GM12878 (cell line): ENCODE measurements at regions not wholly inside any gene's neighbourhood (a gene's known extent, or its start where the extent isn't known, plus 50 kb on each side); places are given as distances from the start of the nearest gene placed in this dataset.

ENCODE experiments used
- ATAC-seq: fragments of 200-7000 bp; cut with Tn5 transposase; 3 replicates; pipeline ENCODE4 v1.9.1; 2020; ENCODE audit warnings: mild to moderate bottlenecking, moderate library complexity
- BruUV-seq: library from RNA; stranded (reverse); fragments of 400-500 nt; replicated peaks from 2 replicates; lab custom pipeline; 2021; lab: Mats Ljungman, UMichigan
- CTCF ChIA-PET: fragments of 300-600 bp; sonication (Branson Sonifier 250); formaldehyde crosslinking; extraction: SDS; loops from one replicate; lab custom pipeline; 2021; ENCODE audit warnings: inconsistent platforms; lab: Yijun Ruan, JAX
- POLR2A ChIA-PET: fragments of 350-600 bp; formaldehyde crosslinking; extraction: SDS; loops from one replicate; lab custom pipeline; 2021; ENCODE audit warnings: inconsistent platforms; lab: Charles Lee
- RAD21 ChIA-PET: fragments of 300-600 bp; sonication (Branson Sonifier 250); formaldehyde crosslinking; loops from one replicate; lab custom pipeline; 2023; ENCODE audit warnings: antibody characterized with exemption; ENCODE audit not compliant: unreplicated experiment; lab: Charles Lee
- SMC1A ChIA-PET: fragments of 300-600 bp; sonication (Branson Sonifier 250); formaldehyde crosslinking; loops from one replicate; lab custom pipeline; 2023; ENCODE audit not compliant: unreplicated experiment, uncharacterized antibody; lab: Charles Lee
- DNase-seq: peaks from one replicate; pipeline ENCODE4 v3.0.0-alpha.2; 2011; ENCODE audit warnings: low read depth, low spot score
- FAIRE-seq: peaks from 3 replicates; lab custom pipeline; 2011; peaks lifted over from hg19 to GRCh38; lab: Jason Lieb, UNC
- H2AFZ ChIP-seq: 2 replicates; pipeline ENCODE4 v1.6.0; 2011; ENCODE audit warnings: low read depth, low read length, control low read depth; ENCODE audit not compliant: control insufficient read depth
- H3K27ac ChIP-seq: 2 replicates; pipeline ENCODE4 v1.5.1; 2011; ENCODE audit warnings: control low read depth; ENCODE audit not compliant: control insufficient read depth, insufficient read depth
- H3K27me3 ChIP-seq, 2 experiments: replicated peaks in 1 of 2; 2 replicates each; pipeline versions ENCODE4 v1.6.0 to v1.6.1; 2011; ENCODE audit warnings: low read length in 1 of 2; ENCODE audit not compliant: control insufficient read depth in 2 of 2, insufficient read depth in 2 of 2
- H3K36me3 ChIP-seq, 2 experiments: 2 replicates each; pipeline ENCODE4 v1.5.1; 2011; ENCODE audit warnings: low read length in 1 of 2; ENCODE audit not compliant: control insufficient read depth in 2 of 2, insufficient read depth in 2 of 2
- H3K4me1 ChIP-seq: 2 replicates; pipeline ENCODE4 v1.6.1; 2011; ENCODE audit warnings: mild to moderate bottlenecking, low read length, moderate library complexity, mixed read lengths; ENCODE audit not compliant: control insufficient read depth, insufficient read depth
- H3K4me2 ChIP-seq: 2 replicates; pipeline ENCODE4 v1.6.0; 2011; ENCODE audit warnings: control low read depth; ENCODE audit not compliant: control insufficient read depth, insufficient read depth
- H3K4me3 ChIP-seq: fragments of 200-600 bp; sonication (generic); 2 replicates; pipeline ENCODE4 v1.5.1; 2016
- H3K79me2 ChIP-seq: 2 replicates; pipeline ENCODE4 v1.6.0; 2011; ENCODE audit warnings: low read length; ENCODE audit not compliant: control insufficient read depth, insufficient read depth
- H3K9ac ChIP-seq: 2 replicates; pipeline ENCODE4 v1.8.0; 2011; ENCODE audit warnings: low read length, control low read depth, mixed read lengths; ENCODE audit not compliant: control insufficient read depth, insufficient read depth
- H3K9me3 ChIP-seq: replicated peaks from 3 replicates; pipeline ENCODE4 v1.5.1; 2011; ENCODE audit warnings: mild to moderate bottlenecking, low read length; ENCODE audit not compliant: control insufficient read depth, insufficient read depth
- H4K20me1 ChIP-seq: 2 replicates; pipeline ENCODE4 v1.6.0; 2011; ENCODE audit not compliant: control insufficient read depth, insufficient read depth
- BMI1 ChIP-seq: fragments of 450-650 bp; IDR thresholded peaks from 2 replicates; pipeline ENCODE4 v1.6.1; 2016; ENCODE audit warnings: mild to moderate bottlenecking, moderate library complexity, borderline replicate concordance
- CBFB ChIP-seq: IDR thresholded peaks from 2 replicates; pipeline ENCODE4 v1.6.1; 2016; ENCODE audit warnings: antibody characterized with exemption, low read depth
- CEBPZ ChIP-seq: fragments of 150-350 bp; IDR thresholded peaks from 2 replicates; pipeline ENCODE4 v1.6.1; 2016; ENCODE audit warnings: low read depth, low read length
- CREB1 ChIP-seq: IDR thresholded peaks from 2 replicates; pipeline ENCODE4 v1.6.1; 2012; ENCODE audit warnings: low read depth, mild to moderate bottlenecking, inconsistent platforms
- MYC ChIP-seq: IDR thresholded peaks from 2 replicates; pipeline ENCODE4 v1.6.1; 2011; ENCODE audit warnings: mild to moderate bottlenecking, low read length, moderate library complexity, inconsistent platforms; ENCODE audit not compliant: insufficient read depth, insufficient replicate concordance, insufficient read length, severe bottlenecking
- NFIC ChIP-seq: IDR thresholded peaks from 2 replicates; pipeline ENCODE4 v1.6.1; 2012; ENCODE audit warnings: low read depth, mild to moderate bottlenecking, inconsistent platforms, low read length, moderate library complexity
- RAD21 ChIP-seq: IDR thresholded peaks from 2 replicates; pipeline ENCODE4 v1.6.1; 2011; ENCODE audit warnings: mild to moderate bottlenecking, low read depth, low read length, moderate library complexity; ENCODE audit not compliant: insufficient read depth
- RBBP5 ChIP-seq: fragments of 200-600 bp; sonication (generic); conservative IDR thresholded peaks from 2 replicates; pipeline ENCODE4 v1.6.1; 2016
- WGBS: methylation state at CpG from one replicate; pipeline ENCODE4 v1.1.6; 2016; ENCODE audit warnings: low lambda C conversion rate; ENCODE audit not compliant: insufficient replicate concordance, insufficient coverage; ENCODE audit errors: missing lambda C conversion rate; 5-methylcytosine and 5-hydroxymethylcytosine counted together
- in situ Hi-C: fragments of 300-500 bp; cut with MboI; formaldehyde crosslinking; loops from 9 replicates; pipeline ENCODE4 v1.14.3; 2018; ENCODE audit warnings: mixed read lengths
- intact Hi-C: fragments of 100-400 bp; cut with micrococcal nuclease; formaldehyde crosslinking; loops from one replicate; pipeline ENCODE4 v1.14.2; 2022; ENCODE audit not compliant: unreplicated experiment

GRCh38 chr2:128690431-128690830, 371.8 kb upstream of the HS6ST1 start:
- H3K36me3 ChIP-seq = no peaks in the 10 kb centered on the region
- intact Hi-C loops = no loop called here
- POLR2A ChIA-PET = no interaction called here
- H3K79me2 ChIP-seq = no peaks in the 10 kb centered on the region
- BruUV-seq = no TSS peak
- no peaks in the 10 kb centered on the region for H3K9me3 ChIP-seq
- no peak overlapping the region for H3K27ac ChIP-seq
- H4K20me1 ChIP-seq = no peaks in the 10 kb centered on the region
- no peak overlapping the region for H3K4me3 ChIP-seq
- peaks cover 0 to under 1% of the 10 kb centered on the region in 2 experiments; a peak in 1 of 4 replicates for H3K27me3 ChIP-seq
- ATAC-seq (no peak), DNase-seq (no peak)
- TF ChIP-seq BMI1 = no peak
- TF ChIP-seq CBFB = no peak
- no peak for TF ChIP-seq CEBPZ
- no peak for TF ChIP-seq NFIC
- TF ChIP-seq CREB1 = no peak
- TF ChIP-seq RBBP5 = no peak
- no peak for TF ChIP-seq MYC
- TF ChIP-seq RAD21 = no peak
- TF ChIP-seq, all 136 proteins: peak for 0
- in situ Hi-C loops = no loop called here
- no peak overlapping the region for H2AFZ ChIP-seq
- no peak overlapping the region for H3K9ac ChIP-seq
- RAD21 ChIA-PET = no interaction called here
- H3K4me2 ChIP-seq = no peak overlapping the region
- no peaks in the 10 kb centered on the region for H3K4me1 ChIP-seq
- no peak for FAIRE-seq
- CTCF ChIA-PET = no interaction called here
- 65% methylated on average over 11 of the region's 14 CpGs for WGBS
- SMC1A ChIA-PET = no interaction called here
